ENCODE measurements at regions not wholly inside any gene's neighbourhood (a gene's known extent, or its start where the extent isn't known, plus 50 kb on each side); places are given as distances from the start of the nearest gene placed in this dataset.

DNA sequence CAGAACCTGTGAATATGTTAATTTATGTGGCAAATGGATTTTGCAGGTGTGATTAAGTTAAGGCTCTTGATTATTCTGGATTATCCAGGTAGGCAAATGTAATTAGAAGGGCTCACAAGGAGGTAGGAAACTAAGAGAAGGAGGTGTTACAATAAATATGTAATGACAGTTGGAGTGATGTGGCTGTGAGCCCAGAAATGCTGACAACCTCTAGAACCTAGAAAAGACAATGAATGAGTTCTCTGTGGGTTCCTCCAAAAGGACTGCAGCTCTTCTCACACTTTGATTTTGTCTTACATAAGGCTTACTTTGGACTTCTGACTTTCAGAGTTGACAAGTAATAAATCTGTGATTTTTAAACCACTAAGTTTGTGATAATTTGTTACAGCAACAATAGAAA lies 406.6 kb upstream of the EPHA7 start:
- TF ChIP-seq CTCF (IDR thresholded peaks at IDR 0.05; ENCODE audit: poor library complexity) (no peak), EZH2 (IDR thresholded peaks at IDR 0.05; ENCODE audit: borderline replicate concordance) (no peak)
